Esophagus squamous epithelium (tissue), 4 donors: ENCODE measurements at regions not wholly inside any gene's neighbourhood (a gene's known extent, or its start where the extent isn't known, plus 50 kb on each side); places are given as distances from the start of the nearest gene placed in this dataset.

ENCODE experiments used
- CTCF ChIP-seq, 6 experiments: fragments of 450-650 bp in 4 of 6; fragments of 200-600 bp in 2 of 6; sonication (generic) in 2 of 6; IDR thresholded peaks; one replicate each; pipeline ENCODE4 v1.5.1; 2016 to 2019; ENCODE audit warnings: antibody characterized with exemption in 6 of 6, mild to moderate bottlenecking in 4 of 6, moderate library complexity in 4 of 6
- POLR2A ChIP-seq, 4 donors: fragments of 450-650 bp; IDR thresholded peaks; one replicate each; pipeline ENCODE4 v1.6.1; 2017; ENCODE audit warnings: antibody characterized with exemption in 4 of 4, mild to moderate bottlenecking in 4 of 4, moderate library complexity in 3 of 4

DNA sequence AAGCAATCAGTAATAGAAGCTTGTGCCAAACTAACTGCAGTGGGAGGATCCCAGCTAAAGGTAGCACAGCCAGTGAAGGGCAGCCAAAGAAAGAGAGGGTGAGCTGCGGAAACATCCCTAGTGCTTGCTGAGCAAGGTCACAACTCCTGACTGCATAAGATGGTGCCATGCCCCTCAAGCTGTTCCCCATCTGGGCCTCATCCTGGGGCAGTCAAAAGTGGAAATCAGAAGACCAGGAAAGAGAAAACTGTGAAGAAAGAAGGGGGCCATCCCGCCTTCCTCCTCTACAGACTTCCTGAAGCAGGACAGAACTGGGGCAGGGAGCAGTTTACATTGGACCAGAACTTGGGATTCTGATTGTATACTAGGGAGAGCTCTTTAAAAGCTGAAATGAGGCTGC is 159.2 kb downstream of the TNFSF13B start:
- TF ChIP-seq CTCF (IDR thresholded peaks at IDR 0.05) (no peak), POLR2A (IDR thresholded peaks at IDR 0.05) (no peak)
